ENCODE measurements at regions not wholly inside any gene's neighbourhood (a gene's known extent, or its start where the extent isn't known, plus 50 kb on each side); places are given as distances from the start of the nearest gene placed in this dataset.
"Not testable (repeated sequence)": the region's sequence is repeated elsewhere in the genome, so short reads cannot be mapped to it uniquely, and the experiment has no call there.

DNA sequence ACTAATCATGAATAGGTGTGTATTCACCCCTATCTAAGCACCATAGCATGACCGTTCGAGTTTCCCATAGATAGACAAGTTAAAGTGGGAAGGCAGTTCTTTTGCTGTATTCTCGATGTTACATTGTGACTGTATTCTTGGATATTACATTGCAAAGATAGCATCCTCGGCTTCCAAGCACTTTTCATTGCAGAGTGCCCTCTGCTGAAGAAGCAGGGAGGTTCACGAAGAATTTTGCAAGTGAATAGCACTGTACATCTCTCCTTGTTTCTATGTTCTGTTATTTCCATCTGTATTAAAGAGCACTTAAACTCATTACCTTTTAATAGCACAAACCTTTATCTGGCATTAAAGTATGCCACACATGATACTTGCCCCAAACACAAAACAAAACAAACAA is 426.7 kb upstream of the ARX start:
- no peak for DNase-seq

GRCh38 chrX:25433307-25433706 is 417.5 kb upstream of the ARX start:
- DNase-seq, result no peak

GRCh38 chrX:25432396-25432795 is 416.6 kb upstream of the ARX start:
- no peak for DNase-seq

- no peak for DNase-seq
Measured at GRCh38 chrX:25427873-25428555, 412.2 kb upstream of the ARX start.

- DNase-seq, result not testable (repeated sequence)
Measured at GRCh38 chrX:25404163-25404562, 388.4 kb upstream of the ARX start.

DNA sequence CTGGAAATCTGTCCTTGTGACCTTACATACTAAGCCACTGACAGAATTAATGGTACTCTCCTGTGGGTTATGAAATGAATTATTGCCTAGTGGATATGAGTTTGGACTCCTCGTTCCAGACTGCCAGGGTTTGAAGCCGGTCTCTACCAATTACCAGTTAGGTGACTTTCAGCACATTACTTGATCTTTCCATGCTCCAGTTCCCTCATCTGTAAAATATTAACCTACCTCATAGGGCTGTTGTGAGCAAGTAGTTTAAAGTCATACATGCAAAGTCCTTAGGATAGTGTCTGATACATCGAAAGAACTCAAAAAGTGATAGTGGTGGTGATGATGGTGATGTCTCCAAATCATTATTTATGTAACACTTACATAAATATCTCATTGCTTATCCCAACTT is 373.5 kb upstream of the ARX start:
- no peak for DNase-seq

- DNase-seq, result no peak
Measured at GRCh38 chrX:25383196-25383595, 367.4 kb upstream of the ARX start.

GRCh38 chrX:25356456-25356855 is 340.7 kb upstream of the ARX start:
- no peak for DNase-seq

- no peak for DNase-seq
Measured at GRCh38 chrX:25344161-25344936, 328.6 kb upstream of the ARX start.

DNA sequence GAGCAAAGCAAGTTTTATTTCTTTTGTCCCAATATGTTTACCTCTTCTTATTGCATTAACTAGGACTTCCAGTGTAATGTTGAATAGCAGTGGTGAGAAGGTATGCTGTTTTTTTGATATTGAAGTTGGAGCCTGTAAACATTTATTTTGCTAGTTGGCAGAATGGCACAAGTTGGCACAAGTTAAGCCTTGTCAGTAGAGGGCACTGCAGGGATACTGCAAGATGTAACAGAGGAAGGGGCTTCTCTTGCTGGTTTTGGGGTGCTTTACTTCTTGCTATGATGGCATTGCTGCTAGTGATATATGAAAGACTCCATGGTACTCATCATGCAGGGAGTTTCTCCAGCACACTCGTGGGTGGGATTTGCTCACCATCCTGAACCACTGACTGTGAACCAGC is 327.3 kb upstream of the ARX start:
- no peak for DNase-seq

DNA sequence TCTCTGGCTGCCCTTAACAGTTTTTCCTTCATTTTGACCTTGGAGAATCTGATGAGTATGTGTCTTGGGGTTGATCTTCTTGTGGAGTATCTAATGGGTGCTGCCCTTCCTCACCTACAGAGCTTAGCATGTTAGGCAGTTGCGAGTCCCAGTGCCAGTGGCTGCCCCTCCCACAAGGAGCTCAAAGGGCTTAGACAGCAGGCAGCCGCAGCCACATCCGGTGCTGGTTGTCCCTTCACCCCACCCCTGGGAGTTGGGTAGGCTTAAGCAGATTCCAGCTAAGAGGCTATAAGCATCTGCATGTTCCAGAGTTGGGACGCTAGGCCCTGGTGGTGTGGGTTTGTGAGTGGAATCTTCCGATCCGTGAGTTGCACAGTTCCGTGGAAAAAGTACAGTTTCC is 322.1 kb upstream of the ARX start:
- DNase-seq, result no peak

GRCh38 chrX:25300994-25301393 is 285.2 kb upstream of the ARX start:
- DNase-seq, result no peak

GRCh38 chrX:25296850-25297249 is 281.1 kb upstream of the ARX start:
- DNase-seq, result no peak

- no peak for DNase-seq
Measured at GRCh38 chrX:25295466-25295865, 279.7 kb upstream of the ARX start.

DNA sequence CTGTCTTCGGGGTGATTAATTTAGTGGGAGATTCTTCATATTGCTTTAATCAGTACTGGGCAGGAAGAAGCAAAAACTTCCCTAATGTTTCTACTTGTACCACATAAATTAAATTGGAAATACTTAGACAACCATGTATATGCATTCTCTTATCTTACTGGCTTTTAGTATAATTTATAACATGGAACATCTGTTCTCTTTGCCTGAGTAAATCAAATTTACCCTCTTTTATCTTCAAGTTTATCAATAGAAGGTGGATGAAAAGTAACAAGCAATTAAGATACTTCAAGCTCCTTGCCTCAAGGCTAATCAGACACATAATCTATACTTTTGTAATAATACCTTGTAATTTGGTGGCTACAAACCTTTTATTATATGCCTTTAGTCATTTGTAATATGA is 274.4 kb upstream of the ARX start:
- no peak for DNase-seq

- DNase-seq, result no peak
Measured at GRCh38 chrX:25288676-25289075, 272.9 kb upstream of the ARX start.

GRCh38 chrX:25287521-25287920 is 271.8 kb upstream of the ARX start:
- DNase-seq, result no peak

- DNase-seq, result no peak
Measured at GRCh38 chrX:25285598-25285997, 269.8 kb upstream of the ARX start.

DNA sequence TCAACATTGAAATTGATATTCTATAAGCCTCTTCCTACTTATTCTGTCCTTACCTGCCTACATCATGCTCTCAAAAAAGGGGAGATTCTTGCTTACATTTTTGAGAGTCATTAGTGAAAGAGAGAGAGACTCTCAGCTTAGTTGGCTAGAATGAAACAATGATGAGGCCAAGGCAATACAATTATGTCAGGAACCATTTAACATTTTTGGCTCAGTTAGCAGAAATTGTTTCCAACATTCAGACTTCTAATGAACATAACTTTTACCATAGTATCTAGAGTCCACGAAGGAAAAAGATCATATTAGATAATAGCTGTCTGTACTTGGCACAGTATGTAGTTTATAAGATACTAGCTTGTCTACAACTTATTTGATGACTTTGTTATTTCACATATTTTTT is 263.7 kb upstream of the ARX start:
- DNase-seq, result no peak

- DNase-seq, result no peak
Measured at GRCh38 chrX:25278341-25278740, 262.6 kb upstream of the ARX start.

GRCh38 chrX:25277574-25277973 is 261.8 kb upstream of the ARX start:
- no peak for DNase-seq

DNA sequence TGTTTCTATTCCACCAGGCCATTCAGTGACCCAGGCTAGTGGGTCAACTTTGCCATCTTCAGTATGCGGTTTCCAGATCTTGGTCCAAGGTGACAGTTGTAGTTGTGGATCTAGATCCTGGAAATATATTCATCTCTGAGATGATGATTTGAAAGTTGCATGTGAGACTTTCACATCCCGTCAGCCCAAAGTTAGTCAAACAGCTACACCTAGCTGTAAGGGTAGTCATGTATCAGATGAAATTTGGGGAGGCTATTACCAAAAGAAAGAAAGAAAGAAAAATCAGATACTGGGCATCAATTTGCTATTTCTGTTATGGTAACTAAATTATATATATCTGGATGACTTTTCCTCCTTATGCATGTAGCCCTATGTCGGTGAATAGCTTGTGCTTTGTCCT is 259.4 kb upstream of the ARX start:
- DNase-seq, result no peak

GRCh38 chrX:25241461-25241860 is 225.7 kb upstream of the ARX start:
- no peak for DNase-seq

- no peak for DNase-seq
Measured at GRCh38 chrX:25226151-25226550, 210.4 kb upstream of the ARX start.

GRCh38 chrX:25219480-25219879 is 203.7 kb upstream of the ARX start:
- DNase-seq, result no peak
